AG10803 (cell line): ENCODE measurements at regions not wholly inside any gene's neighbourhood (a gene's known extent, or its start where the extent isn't known, plus 50 kb on each side); places are given as distances from the start of the nearest gene placed in this dataset.

Source experiments
- DNase-seq: peaks from one replicate; pipeline ENCODE4 v3.0.0; 2010; ENCODE audit warnings: low read depth
- H3K4me3 ChIP-seq: 2 replicates; pipeline ENCODE4 v1.5.1; 2011; ENCODE audit warnings: mild to moderate bottlenecking, low read length, control low read depth
- TF ChIP-seq, protein P1 (sequence below): conservative IDR thresholded peaks from 2 replicates; pipeline ENCODE4 v1.5.1; 2011; ENCODE audit warnings: mild to moderate bottlenecking, low read length, control low read depth, inconsistent platforms

GRCh38 chr3:176683382-176683781 is 513.9 kb downstream of the TBL1XR1 start:
- no peak overlapping the region for H3K4me3 ChIP-seq
- TF ChIP-seq, protein P1, sequence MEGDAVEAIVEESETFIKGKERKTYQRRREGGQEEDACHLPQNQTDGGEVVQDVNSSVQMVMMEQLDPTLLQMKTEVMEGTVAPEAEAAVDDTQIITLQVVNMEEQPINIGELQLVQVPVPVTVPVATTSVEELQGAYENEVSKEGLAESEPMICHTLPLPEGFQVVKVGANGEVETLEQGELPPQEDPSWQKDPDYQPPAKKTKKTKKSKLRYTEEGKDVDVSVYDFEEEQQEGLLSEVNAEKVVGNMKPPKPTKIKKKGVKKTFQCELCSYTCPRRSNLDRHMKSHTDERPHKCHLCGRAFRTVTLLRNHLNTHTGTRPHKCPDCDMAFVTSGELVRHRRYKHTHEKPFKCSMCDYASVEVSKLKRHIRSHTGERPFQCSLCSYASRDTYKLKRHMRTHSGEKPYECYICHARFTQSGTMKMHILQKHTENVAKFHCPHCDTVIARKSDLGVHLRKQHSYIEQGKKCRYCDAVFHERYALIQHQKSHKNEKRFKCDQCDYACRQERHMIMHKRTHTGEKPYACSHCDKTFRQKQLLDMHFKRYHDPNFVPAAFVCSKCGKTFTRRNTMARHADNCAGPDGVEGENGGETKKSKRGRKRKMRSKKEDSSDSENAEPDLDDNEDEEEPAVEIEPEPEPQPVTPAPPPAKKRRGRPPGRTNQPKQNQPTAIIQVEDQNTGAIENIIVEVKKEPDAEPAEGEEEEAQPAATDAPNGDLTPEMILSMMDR: no peak
- no peak for DNase-seq

GRCh38 chr3:176663837-176664831 is 533.1 kb downstream of the TBL1XR1 start:
- no peak overlapping the region for H3K4me3 ChIP-seq
- TF ChIP-seq, protein P1: peak; percentile 55
- peak; percentile 83 for DNase-seq

- DNase-seq: peak; percentile 31
- TF ChIP-seq, protein P1: no peak
- no peak overlapping the region for H3K4me3 ChIP-seq
These were observed 533.9 kb downstream of the TBL1XR1 start for GRCh38 chr3:176663387-176663786.

GRCh38 chr3:176661432-176661964 is 535.8 kb downstream of the TBL1XR1 start:
- DNase-seq: no peak
- no peak overlapping the region for H3K4me3 ChIP-seq
- TF ChIP-seq, protein P1: no peak

DNA sequence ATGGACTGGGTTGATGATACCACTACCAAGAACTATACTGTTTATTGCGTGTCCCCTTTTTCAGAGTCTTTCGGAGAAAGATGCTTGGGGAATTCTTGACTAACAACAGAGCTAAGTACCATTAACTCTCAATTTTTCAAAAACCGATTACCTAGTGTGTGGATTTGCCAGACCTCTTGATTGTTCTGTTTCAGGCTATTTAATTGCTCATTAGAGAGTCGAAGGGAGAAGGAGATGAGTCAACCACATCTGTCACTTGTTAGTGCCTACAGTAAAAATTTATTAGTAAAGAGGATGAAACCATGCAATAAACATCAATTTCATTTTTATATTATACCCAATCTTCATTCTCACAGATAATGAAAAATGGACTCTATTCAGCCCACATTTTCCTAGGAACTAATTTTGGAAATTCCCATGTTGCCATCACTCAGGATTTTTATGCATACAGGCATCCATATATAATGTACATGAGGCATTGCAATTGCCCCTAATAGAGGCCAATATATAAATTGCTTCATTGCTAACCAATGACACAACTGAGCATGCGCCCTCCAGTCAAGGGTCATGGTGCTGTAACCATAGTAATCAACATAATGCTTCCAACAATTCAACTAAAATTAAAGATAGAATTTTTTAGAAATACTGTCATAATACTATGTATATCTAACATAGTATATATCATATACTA is 541.7 kb downstream of the TBL1XR1 start:
- no peak overlapping the region for H3K4me3 ChIP-seq
- TF ChIP-seq, protein P1: no peak
- no peak for DNase-seq

DNA sequence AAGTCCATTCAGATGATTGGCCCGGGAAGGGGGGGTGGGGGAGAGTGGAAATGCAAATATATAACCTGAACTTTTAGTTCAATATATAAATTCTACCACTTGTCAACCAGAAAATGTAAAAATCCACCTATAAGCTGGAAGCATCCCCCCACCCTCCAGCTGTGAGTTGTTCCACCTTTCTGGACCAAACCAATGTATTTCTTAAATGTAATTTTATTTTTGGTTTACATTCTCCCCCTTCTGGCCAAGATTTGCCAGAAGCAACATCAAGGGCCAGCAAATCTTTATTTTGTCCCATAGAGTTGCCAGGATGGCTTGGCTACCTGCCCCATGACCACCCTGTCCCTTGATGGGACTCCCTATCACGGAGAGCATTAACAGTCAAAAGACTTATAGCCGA is 545.7 kb downstream of the TBL1XR1 start:
- no peak for DNase-seq
- TF ChIP-seq, protein P1: peak; percentile 15

More for the DNA sequence above, 545.7 kb downstream of the TBL1XR1 start:
- no peak overlapping the region for H3K4me3 ChIP-seq
